ENCODE measurements at regions not wholly inside any gene's neighbourhood (a gene's known extent, or its start where the extent isn't known, plus 50 kb on each side); places are given as distances from the start of the nearest gene placed in this dataset.
"Not testable (repeated sequence)": the region's sequence is repeated elsewhere in the genome, so short reads cannot be mapped to it uniquely, and the experiment has no call there.

DNA sequence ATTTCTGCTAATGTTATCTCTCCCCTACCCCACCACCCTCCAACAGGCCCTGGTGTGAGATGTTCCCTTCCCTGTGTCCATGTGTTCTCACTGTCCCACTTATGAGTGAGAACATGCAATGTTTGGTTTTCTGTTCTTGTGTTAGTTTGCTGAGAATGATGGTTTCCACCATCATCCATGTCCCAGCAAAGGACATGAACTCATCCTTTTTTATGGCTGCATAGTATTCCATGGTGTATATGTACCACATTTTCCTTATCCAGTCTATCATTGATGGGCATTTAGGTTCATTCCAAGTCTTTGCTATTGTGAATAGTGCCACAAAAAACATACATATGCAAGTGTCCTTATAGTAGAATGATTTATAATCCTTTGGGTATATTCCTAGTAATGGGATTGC is 104.5 kb downstream of the ZNF33B start:
- not testable (repeated sequence) for TF ChIP-seq CTCF (IDR thresholded peaks at IDR 0.05); EZH2 (IDR thresholded peaks at IDR 0.05; ENCODE audit: borderline replicate concordance, insufficient read depth, low read depth, low read length, poor library complexity, severe bottlenecking)

All from B cell (primary cell).